ENCODE measurements at regions not wholly inside any gene's neighbourhood (a gene's known extent, or its start where the extent isn't known, plus 50 kb on each side); places are given as distances from the start of the nearest gene placed in this dataset.

DNA sequence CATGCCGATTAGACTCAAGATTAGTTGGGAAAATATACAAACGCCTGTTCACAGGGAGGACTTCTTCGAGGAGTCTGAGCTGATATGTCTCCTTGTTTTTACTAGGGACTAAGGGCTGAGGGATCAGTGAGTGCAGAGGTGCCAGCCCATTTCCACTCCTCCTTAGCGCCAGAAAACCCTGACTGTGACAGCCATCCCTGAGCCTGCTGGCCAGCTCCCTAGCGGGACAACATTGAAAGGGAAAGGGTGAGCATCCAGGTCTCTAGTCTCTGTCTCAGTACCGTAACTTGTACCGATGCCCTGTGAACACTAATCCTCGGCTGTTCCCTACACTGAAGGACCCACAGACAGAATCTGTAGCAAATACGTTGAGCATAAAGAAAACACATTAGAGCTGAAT lies 243.4 kb downstream of the WNT5A start:
- DNase-seq (ENCODE audit: low spot score) = no peak

- DNase-seq (ENCODE audit: low spot score) = no peak
These were observed 244.2 kb downstream of the WNT5A start for GRCh38 chr3:55242921-55243320.

- DNase-seq (ENCODE audit: low spot score) = no peak
These were observed 246.0 kb downstream of the WNT5A start for GRCh38 chr3:55241098-55241497.

- DNase-seq (ENCODE audit: low spot score) = no peak
These were observed 251.7 kb downstream of the WNT5A start for GRCh38 chr3:55235416-55235815.

GRCh38 chr3:55226696-55227095 lies 260.4 kb downstream of the WNT5A start:
- DNase-seq (ENCODE audit: low spot score) = no peak

- no peak for DNase-seq (ENCODE audit: low spot score)
These were observed 268.5 kb downstream of the WNT5A start for GRCh38 chr3:55218577-55218976.

GRCh38 chr3:55207744-55208143 lies 279.4 kb downstream of the WNT5A start:
- DNase-seq (ENCODE audit: low spot score) = no peak

DNA sequence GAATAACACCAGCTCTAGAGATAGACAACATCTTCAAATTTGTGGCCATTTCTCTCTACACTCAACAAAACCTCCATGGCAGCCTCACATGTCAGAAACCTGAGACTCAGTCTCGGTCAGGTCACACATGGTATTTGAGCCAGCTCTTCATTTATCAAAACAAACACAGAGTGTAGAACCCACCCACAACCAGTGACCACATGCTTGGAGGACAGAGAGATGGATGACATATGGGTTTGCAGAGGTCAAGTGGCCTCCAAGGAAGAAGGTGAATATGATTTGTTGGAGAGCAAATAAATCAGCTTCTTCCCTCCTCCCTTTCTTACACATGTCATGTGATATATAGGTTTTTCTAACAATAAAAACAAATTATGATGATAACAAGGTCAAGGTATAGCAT lies 278.1 kb upstream of the LRTM1 start:
- DNase-seq (ENCODE audit: low spot score) = no peak

DNA sequence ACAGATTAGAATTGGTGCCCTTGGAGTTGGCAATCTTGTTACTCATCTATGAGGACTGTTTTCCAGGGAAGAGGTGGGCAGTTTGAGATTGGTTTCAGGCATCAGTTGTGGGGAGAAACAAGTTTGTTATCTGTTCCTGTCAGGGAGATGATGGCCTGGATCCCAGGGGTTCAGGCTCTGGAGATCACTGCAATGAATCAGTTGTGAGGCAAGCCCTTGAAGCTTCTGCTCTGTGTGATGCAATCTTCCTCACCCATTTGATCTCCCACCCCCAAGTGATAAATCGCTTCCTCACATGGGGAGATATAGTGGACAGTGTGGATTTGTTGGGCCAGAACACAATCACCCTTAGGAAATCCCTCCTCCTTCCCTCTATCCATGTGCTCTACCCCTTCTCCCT lies 276.6 kb upstream of the LRTM1 start:
- DNase-seq (ENCODE audit: low spot score) = peak; percentile 19

GRCh38 chr3:55203546-55203945 lies 275.7 kb upstream of the LRTM1 start:
- DNase-seq (ENCODE audit: low spot score) = no peak

GRCh38 chr3:55203006-55203405 lies 275.1 kb upstream of the LRTM1 start:
- DNase-seq (ENCODE audit: low spot score) = no peak

- DNase-seq (ENCODE audit: low spot score) = peak; percentile 44
These were observed 274.5 kb upstream of the LRTM1 start for GRCh38 chr3:55202326-55202725.

DNA sequence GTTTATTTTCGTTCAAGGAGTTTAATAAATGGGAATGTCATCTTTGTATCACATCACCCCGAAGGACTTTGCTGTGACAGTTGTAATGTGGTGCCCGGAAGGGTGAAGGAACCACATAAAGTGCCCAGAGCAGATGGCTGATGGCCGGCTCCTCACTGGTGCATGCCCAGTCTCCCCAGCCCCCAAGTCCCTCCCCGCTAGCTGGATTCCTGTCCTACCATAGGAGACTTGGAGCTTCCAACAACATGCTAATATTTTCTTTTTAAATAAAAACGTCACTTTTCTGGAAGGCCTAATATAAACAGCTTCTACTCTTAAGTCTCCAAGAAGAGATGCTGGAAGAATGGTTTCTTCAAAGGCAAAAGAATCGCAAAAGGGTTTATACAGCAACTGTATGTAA lies 273.9 kb upstream of the LRTM1 start:
- no peak for DNase-seq (ENCODE audit: low spot score)

- no peak for DNase-seq (ENCODE audit: low spot score)
These were observed 273.0 kb upstream of the LRTM1 start for GRCh38 chr3:55200906-55201305.

DNA sequence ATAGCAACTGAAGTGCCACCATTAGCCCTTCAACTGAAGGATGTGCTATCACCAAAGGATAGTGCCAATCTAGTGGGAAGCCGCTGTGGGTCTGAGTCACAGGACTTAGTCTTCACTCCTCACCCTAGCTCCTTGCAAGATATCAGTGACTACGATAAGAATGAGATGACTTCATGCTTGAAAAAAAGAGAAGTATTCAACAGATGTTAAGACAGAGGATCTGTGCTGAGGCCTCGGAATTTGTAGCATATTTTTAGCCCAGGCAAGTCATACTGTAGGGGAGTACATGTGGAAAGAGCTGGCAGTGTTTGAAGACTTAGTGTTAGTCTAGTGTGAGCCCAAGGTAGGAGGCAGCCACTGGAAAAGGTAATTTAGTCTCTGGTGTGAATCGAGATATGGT lies 270.7 kb upstream of the LRTM1 start:
- DNase-seq (ENCODE audit: low spot score) = peak; percentile 93

- DNase-seq (ENCODE audit: low spot score) = no peak
These were observed 269.2 kb upstream of the LRTM1 start for GRCh38 chr3:55197021-55197420.

DNA sequence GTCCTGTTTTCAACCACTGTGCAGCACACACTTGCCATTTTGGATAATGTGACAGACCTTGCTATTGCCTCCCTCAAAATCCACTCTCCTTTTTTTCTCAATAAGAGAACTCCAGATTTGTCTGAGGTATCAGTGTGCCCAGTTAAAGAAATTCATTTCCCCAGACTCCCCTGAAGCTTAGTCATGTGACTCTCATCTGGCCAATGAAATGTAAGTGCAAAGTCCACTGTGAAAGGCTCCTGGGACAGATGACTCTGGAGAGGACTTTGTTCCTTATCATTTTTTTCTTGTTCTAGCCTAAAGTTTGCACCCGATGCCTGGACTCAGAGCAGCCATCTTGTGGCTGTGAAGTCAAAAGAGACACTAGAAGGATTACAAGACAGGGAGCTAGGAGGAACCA lies 268.6 kb upstream of the LRTM1 start:
- DNase-seq (ENCODE audit: low spot score) = no peak

DNA sequence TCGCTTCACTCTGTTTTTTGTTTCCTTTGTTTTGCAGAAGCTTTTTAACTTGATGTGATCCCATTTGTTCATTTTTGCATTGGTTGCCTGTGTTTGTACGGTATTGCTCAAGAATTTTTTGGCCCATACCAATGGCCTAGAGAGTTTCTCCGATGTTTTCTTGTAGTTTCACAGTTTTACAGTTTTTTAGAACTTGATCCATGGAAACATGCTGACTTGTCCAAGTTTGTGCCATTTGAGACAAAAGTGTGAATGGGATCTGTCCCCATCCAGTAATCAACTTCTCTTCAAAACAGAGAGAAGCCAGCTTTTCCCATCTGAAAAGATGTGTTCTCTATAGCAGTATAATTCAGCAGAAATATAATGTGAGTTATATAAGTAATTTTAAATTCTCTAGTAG lies 266.5 kb upstream of the LRTM1 start:
- DNase-seq (ENCODE audit: low spot score) = no peak

DNA sequence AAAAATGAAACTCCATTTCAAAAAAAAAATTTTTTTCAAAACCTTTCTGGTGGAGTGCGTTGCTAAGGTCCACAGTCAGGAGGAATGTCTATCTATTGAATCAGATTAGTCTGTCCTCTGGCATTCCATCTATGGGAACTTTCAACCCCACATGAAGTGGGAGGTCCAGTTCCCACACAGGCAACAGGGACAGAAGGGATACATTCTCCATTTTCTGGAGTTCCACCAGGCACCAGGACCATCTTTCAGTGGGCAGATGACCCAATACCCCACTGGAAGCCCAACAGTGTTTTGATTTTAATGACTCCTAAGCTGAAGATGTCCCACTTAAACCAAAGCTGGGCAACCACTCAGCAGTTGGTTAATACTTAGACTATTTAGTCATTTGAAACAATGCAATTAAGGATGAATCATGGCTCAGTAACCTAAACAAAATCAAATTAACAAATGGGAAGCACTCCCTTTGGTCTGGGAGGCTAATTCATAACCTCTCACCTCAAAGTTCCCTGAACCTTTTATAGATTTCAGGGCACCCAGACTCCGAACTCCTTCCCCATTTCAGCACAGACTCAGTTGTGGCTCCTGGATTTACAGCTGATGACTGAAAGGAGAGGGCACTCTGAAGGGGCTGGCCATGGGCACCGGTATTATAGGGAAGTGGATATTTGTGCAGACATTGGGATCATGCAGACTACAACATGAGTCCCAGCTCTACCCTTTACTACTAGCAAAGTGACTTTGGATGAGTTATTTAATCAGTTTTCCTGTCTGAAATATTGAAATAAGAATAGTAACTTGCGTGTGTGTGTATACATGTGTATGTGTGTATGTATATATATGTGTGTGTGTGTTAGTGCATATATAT lies 264.3 kb upstream of the LRTM1 start:
- no peak for DNase-seq (ENCODE audit: low spot score)

DNA sequence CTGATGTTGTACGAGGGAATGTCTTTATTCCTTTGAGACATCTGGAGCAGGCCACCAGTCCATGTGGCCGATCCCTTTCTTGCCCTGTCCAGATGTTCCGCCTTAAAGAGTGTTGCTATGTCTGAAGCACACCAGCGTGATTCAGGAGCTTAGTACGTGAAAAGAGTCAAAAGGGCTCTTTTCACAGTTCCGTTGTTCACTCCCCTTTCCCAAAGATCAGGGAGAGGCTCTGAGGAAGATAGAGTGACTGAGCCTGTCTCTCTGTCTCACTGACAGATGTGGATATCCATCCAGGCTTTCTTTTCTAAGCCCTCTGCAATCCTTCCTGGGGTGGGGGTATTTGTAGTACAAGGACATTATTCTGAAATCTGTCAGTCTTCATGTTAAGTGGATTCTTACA lies 262.5 kb upstream of the LRTM1 start:
- no peak for DNase-seq (ENCODE audit: low spot score)

- DNase-seq (ENCODE audit: low spot score) = no peak
These were observed 261.5 kb upstream of the LRTM1 start for GRCh38 chr3:55189359-55189801.

DNA sequence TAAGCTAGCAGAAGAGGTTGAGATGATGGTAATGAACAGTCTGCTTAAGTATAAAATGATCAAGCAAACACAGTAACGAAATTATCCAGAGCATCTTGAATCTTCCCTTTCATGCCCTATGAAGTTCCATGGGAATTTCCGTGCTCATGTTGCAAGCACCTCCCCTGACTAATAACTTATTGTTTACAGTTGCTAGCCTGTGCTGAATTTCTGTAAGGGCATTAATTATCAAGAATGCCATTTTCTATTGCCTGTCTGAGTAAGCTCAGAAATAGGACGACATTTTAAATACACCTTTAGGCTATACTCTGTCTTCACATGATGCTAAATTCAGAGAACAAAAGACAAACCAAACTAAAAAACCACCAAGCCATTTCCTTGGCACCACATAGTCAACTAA lies 257.5 kb upstream of the LRTM1 start:
- no peak for DNase-seq (ENCODE audit: low spot score)

DNA sequence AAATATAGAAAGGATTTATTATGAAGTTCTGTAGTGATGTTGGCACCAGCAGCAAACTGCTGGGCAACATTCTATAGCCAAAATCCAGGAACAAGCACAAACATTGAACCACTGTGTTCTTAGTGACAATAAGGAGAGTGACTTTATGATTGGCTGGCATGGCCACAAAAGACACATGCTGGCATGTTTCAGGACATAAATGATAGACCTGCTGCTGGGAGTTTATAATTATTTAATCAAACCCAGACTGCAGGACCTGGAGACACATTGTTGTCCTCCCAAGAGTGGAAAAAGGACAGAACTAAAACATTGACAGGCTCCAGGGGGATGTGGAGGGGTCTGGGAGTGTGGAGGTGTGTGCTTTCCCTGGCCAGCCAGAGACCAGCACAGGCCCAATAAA lies 255.3 kb upstream of the LRTM1 start:
- DNase-seq (ENCODE audit: low spot score) = no peak

Data from umbilical cord (tissue), 1 donor.